DND-41 (cell line): ENCODE measurements at regions not wholly inside any gene's neighbourhood (a gene's known extent, or its start where the extent isn't known, plus 50 kb on each side); places are given as distances from the start of the nearest gene placed in this dataset.

Experiments
- ATAC-seq: fragments of 200-7000 bp; cut with Tn5 transposase; 3 replicates; pipeline ENCODE4 v1.9.1; 2021; ENCODE audit warnings: low read depth; ENCODE audit not compliant: insufficient read depth
- DNase-seq: peaks from one replicate; pipeline ENCODE4 v3.0.0-alpha.2; 2020
- H2AFZ ChIP-seq: 2 replicates; pipeline ENCODE4 v1.6.0; 2012; ENCODE audit warnings: low read depth, low read length
- H3K27ac ChIP-seq: 2 replicates; pipeline ENCODE4 v1.5.1; 2012; ENCODE audit warnings: low read length, inconsistent platforms
- H3K27me3 ChIP-seq: fragments of 200-600 bp; sonication (generic); 2 replicates; pipeline ENCODE4 v1.6.0; 2012; ENCODE audit warnings: low read length, mild to moderate bottlenecking, inconsistent platforms; ENCODE audit not compliant: insufficient read depth, poor library complexity
- H3K36me3 ChIP-seq: 2 replicates; pipeline ENCODE4 v1.5.1; 2012; ENCODE audit warnings: low read length, inconsistent platforms; ENCODE audit not compliant: insufficient read depth
- H3K4me1 ChIP-seq: 2 replicates; pipeline ENCODE4 v1.5.1; 2012; ENCODE audit warnings: mild to moderate bottlenecking, low read length; ENCODE audit not compliant: insufficient read depth
- H3K4me2 ChIP-seq: 2 replicates; pipeline ENCODE4 v1.6.0; 2012; ENCODE audit warnings: mild to moderate bottlenecking, moderate library complexity, low read length, inconsistent platforms; ENCODE audit not compliant: insufficient read depth
- H3K4me3 ChIP-seq, 2 experiments: fragments of 200-600 bp in 1 of 2; shearing (Covaris generic) in 1 of 2; 2 replicates each; pipeline ENCODE4 v1.5.1; 2012 to 2016; ENCODE audit warnings: inconsistent platforms in 2 of 2, low read length in 2 of 2, mild to moderate bottlenecking in 2 of 2, low read depth in 1 of 2, moderate library complexity in 1 of 2
- H3K79me2 ChIP-seq: 2 replicates; pipeline ENCODE4 v1.6.0; 2012; ENCODE audit warnings: low read length, inconsistent platforms; ENCODE audit not compliant: insufficient read depth
- H3K9ac ChIP-seq: 2 replicates; pipeline ENCODE4 v1.6.0; 2012; ENCODE audit warnings: low read depth, mild to moderate bottlenecking, inconsistent platforms, low read length, moderate library complexity
- H3K9me3 ChIP-seq: 2 replicates; pipeline ENCODE4 v1.5.1; 2012; ENCODE audit warnings: low read length, moderate library complexity, mild to moderate bottlenecking, inconsistent platforms; ENCODE audit not compliant: insufficient read depth, severe bottlenecking
- H4K20me1 ChIP-seq: 2 replicates; pipeline ENCODE4 v1.6.0; 2012; ENCODE audit warnings: low read length; ENCODE audit not compliant: insufficient read depth
- EZH2 ChIP-seq: IDR thresholded peaks from 3 replicates; pipeline ENCODE4 v1.6.1; 2012; ENCODE audit warnings: borderline replicate concordance, low read depth, mild to moderate bottlenecking, moderate library complexity, low read length, inconsistent platforms; ENCODE audit not compliant: severe bottlenecking
- TF ChIP-seq, protein P1 (sequence below): IDR thresholded peaks from 2 replicates; pipeline ENCODE4 v1.5.1; 2012; ENCODE audit warnings: borderline replicate concordance, low read length, moderate library complexity, mild to moderate bottlenecking; ENCODE audit not compliant: poor library complexity, severe bottlenecking; ENCODE audit errors: extremely low read depth

DNA sequence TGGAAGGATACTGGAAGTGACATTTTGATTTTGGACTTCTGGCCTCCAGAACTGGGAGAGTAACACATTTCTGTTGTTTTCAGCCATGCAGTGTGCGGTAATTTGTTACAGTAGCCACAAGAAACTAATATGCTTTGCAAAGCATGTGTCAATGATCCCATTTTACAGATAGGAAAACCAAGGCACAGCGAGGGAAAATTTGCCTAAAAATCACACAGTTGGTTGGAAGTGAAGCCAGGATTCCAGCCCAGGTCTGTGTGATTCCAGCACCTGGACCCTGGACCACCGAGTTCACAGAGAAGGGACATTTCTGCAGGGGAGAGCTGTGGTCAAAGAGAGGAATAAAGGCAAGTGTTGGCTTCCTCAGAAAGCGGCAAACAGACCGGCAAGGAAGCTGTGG is 106.7 kb upstream of the MED13L start:
- no peaks in the 10 kb centered on the region for H3K9me3 ChIP-seq
- no peak overlapping the region for H2AFZ ChIP-seq
- no peak for ATAC-seq
- no peak overlapping the region for H3K27ac ChIP-seq
- TF ChIP-seq, protein P1, sequence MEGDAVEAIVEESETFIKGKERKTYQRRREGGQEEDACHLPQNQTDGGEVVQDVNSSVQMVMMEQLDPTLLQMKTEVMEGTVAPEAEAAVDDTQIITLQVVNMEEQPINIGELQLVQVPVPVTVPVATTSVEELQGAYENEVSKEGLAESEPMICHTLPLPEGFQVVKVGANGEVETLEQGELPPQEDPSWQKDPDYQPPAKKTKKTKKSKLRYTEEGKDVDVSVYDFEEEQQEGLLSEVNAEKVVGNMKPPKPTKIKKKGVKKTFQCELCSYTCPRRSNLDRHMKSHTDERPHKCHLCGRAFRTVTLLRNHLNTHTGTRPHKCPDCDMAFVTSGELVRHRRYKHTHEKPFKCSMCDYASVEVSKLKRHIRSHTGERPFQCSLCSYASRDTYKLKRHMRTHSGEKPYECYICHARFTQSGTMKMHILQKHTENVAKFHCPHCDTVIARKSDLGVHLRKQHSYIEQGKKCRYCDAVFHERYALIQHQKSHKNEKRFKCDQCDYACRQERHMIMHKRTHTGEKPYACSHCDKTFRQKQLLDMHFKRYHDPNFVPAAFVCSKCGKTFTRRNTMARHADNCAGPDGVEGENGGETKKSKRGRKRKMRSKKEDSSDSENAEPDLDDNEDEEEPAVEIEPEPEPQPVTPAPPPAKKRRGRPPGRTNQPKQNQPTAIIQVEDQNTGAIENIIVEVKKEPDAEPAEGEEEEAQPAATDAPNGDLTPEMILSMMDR: no peak
- H3K4me1 ChIP-seq: peaks cover 8% of the 10 kb centered on the region; the same call in 1 of the 2 replicates
- no peak overlapping the region for H3K9ac ChIP-seq
- no peak for DNase-seq
- no peaks in the 10 kb centered on the region for H4K20me1 ChIP-seq
- H3K79me2 ChIP-seq: no peaks in the 10 kb centered on the region
- no peak overlapping the region for H3K4me3 ChIP-seq
- no peaks in the 10 kb centered on the region for H3K36me3 ChIP-seq
- no peaks in the 10 kb centered on the region for H3K27me3 ChIP-seq
- no peak overlapping the region for H3K4me2 ChIP-seq

DNA sequence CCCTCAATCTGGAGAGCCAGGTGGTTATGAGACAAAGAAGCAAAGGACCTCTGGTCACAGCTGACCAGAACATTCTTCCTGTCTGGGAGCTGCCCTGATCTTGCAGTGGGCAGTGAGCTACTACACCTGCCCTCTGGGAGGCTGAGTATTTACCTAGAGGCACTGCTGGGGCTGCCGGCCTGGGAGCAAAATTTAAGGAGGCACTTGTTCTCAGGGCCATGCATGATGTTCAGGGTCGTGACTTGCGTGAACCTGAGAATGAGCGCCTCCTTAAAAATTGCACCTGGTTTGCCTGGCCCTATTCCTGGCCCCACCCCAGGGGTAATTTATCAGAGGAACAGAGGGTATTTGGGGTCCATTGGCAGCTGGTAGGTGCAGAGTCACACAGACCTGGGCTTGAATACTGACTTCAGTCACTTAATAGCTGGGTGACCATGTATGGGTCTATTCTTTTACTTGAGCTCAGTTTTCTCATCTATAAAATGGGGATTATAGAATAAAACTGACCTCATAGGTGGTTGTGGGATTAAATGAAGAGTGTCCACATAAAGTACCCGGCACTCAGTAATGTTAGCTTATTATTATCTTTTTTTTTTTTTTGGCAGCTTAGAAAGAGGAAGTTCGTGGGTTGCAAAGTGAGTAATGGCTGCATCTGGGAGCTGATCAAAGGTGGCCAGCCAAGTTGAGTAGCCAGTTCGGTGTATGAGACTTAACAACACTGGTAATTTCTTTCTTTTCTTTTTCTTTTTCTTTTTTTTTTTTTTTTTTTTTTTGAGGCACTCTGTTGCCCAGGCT is 107.4 kb upstream of the MED13L start:
- Histone ChIP-seq H3K9me3 (no peaks in the 10 kb centered on the region), H3K9ac (no peak overlapping the region), H3K27ac (no peak overlapping the region), H3K27me3 (no peaks in the 10 kb centered on the region), H2AFZ (no peak overlapping the region), H4K20me1 (no peaks in the 10 kb centered on the region), H3K4me2 (no peak overlapping the region), H3K4me3 (no peak overlapping the region), H3K4me1 (peaks cover 8% of the 10 kb centered on the region; the same call in 1 of the 2 replicates), H3K36me3 (no peaks in the 10 kb centered on the region), H3K79me2 (no peaks in the 10 kb centered on the region)
- no peak for TF ChIP-seq EZH2
- TF ChIP-seq, protein P1: no peak
- ATAC-seq (no peak), DNase-seq (peak; percentile 21)

DNA sequence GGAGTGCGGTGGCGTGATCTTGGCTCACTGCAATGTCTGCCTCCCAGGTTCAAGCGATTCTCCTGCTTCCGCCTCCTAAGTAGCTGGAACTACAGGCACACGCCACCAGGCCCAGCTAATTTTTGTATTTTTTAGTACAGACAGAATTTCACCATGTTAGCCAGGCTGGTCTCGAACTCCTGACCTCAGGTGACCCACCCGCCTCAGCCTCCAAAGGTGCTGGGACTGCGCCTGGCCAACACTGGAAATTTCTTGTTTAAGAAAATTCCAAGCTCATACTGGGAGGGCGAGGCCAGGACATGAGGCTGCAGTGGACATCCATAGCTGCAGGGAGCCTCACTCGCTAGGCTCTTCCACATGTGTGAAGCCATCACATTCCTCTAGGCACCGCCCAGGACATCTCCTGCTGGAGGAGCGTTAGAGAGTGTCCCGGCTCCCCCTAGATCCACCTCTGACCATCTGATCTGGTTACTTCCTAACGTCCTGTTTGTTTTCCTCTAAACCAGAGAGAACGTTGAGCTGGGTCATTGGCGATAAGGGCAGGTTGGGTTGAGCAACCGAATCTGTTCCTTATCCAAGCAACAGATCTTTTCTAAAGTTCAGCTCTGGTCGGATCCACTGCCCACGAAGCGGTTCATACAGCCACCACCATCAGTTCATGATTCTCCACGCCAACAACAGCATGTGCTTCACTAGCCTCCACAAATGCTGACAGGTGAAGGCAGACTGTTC is 108.2 kb upstream of the MED13L start:
- no peak overlapping the region for H3K4me2 ChIP-seq
- ATAC-seq: no peak

More for the DNA sequence above, 108.2 kb upstream of the MED13L start:
- H3K9me3 ChIP-seq: no peaks in the 10 kb centered on the region
- peaks cover 8% of the 10 kb centered on the region; the same call in 1 of the 2 replicates for H3K4me1 ChIP-seq
- H2AFZ ChIP-seq: no peak overlapping the region
- H3K9ac ChIP-seq: no peak overlapping the region
- no peaks in the 10 kb centered on the region for H3K79me2 ChIP-seq
- H4K20me1 ChIP-seq: no peaks in the 10 kb centered on the region
- H3K27ac ChIP-seq: no peak overlapping the region
- TF ChIP-seq EZH2: no peak
- TF ChIP-seq, protein P1: no peak
- H3K27me3 ChIP-seq: no peaks in the 10 kb centered on the region
- no peak for DNase-seq
- H3K36me3 ChIP-seq: no peaks in the 10 kb centered on the region
- no peak overlapping the region for H3K4me3 ChIP-seq
